GM19238 (cell line): ENCODE measurements at regions not wholly inside any gene's neighbourhood (a gene's known extent, or its start where the extent isn't known, plus 50 kb on each side); places are given as distances from the start of the nearest gene placed in this dataset.
"Not testable (repeated sequence)": the region's sequence is repeated elsewhere in the genome, so short reads cannot be mapped to it uniquely, and the experiment has no call there.

Experiments
- DNase-seq: peaks from one replicate; pipeline ENCODE4 v3.0.0; 2011; ENCODE audit warnings: low spot score; ENCODE audit not compliant: insufficient read length

GRCh38 chr1:208344202-208344857 is 100.1 kb upstream of the PLXNA2 start:
- DNase-seq, result no peak

- DNase-seq, result no peak
Observed at GRCh38 chr1:208347191-208347590, 103.0 kb upstream of the PLXNA2 start.

DNA sequence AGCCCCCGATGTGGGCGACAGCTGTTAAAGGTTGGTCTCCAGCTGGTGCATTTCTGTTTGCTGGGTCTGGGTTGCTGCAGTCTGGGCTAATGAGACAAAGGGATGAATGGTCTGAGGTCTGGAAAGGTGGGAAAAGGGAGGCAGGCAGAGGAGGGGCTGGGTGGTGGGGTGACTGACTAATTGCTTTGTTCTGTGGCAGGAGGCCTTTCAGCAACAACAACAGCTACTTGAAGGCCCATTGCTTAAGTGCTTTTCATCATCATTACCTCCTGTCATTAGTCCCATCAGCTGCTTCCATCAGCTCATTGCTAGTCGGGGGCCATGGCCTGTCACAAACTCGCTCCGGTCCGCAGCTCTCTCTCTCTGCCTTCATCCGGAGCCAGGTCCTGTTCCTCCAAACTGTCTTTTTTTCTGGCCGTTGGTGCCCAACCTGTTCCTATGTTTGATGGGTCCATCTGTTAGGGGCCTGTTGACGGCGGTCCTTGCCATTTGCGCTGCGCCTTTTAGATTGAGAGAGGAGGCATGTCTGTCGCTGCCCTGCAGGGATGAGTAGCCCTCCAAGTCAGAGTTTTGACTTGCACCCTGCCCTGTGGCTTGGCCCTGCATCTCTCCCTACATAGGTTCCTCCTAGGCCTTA is 105.6 kb upstream of the PLXNA2 start:
- no peak for DNase-seq

DNA sequence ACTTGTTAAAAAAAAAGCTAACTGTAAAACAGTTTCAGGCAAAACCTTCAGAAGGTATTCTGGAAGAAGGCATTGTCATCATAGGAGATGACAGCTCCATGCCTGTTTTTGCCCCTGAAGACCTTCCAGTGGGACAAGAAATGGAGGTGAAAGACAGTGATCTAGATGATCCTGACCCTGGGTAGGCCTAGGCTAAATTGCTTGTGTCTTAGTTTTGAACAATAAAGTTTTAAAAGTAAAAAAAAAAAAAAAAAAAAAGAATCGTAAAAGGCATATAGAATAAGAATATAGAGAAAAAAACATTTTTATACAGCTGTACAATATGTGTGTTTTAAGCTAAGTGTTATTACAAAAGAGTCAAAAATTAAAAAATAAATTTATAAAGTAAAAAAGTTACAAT is 106.6 kb upstream of the PLXNA2 start:
- DNase-seq, result no peak

GRCh38 chr1:208351838-208352237 is 107.7 kb upstream of the PLXNA2 start:
- no peak for DNase-seq

DNA sequence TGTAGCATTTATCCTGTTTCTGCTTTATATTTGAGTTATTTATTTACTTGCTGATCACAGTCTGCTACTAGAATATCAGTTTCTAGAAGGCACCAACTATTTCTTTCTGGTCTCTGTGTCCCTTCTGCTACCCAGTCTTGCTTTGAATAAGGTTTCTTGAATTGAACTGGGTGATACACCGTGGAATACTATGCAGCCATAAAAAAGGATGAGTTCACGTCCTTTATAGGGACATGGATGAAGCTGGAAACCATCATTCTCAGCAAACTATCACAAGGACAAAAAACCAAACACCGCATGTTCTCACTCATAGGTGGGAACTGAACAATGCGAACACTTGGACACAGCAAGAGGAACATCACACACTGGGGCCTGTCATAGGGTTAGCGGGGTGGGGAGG is 109.6 kb upstream of the PLXNA2 start:
- DNase-seq, result not testable (repeated sequence)

GRCh38 chr1:208357644-208358507 is 113.7 kb upstream of the PLXNA2 start:
- no peak for DNase-seq

GRCh38 chr1:208358651-208359050 is 114.5 kb upstream of the PLXNA2 start:
- DNase-seq, result no peak

DNA sequence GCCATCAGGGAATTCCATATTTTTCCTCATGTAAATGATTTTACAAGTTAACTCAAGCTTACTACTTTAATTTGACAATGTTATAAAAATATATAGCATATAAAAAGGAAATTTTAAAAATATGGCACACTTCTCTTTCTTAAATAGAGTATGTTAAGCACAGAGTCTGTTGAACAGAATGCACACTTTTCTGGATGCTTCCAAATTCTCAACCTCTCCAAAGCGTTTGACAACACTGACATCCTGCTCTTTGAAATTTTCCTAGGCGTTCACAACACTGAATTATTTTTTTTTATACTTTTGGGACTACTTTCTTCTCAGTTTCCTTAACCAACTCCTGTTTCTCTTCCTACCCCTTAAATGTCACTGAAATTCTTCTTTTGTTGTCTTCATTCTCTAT is 117.8 kb upstream of the PLXNA2 start:
- DNase-seq, result no peak

- no peak for DNase-seq
Observed at GRCh38 chr1:208366559-208366958, 122.4 kb upstream of the PLXNA2 start.

DNA sequence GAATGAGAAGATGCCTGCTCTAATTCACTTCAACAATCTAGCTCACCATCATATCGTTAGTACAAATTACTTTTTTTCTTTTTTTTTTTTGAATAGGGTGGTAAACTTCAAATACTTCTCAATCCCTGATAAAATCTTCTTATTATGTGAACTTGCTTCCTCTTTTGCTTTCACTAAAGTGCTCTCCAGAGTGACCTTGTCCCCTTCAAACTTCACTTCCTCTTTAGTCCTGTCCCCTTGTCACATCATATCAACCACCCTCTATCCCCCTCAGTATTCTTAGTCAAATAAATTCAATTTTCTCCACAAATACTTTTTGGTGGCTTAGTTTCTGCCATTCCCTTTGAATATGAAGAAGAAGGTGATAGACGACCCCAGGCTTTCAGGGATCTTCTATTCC is 124.9 kb upstream of the PLXNA2 start:
- no peak for DNase-seq

DNA sequence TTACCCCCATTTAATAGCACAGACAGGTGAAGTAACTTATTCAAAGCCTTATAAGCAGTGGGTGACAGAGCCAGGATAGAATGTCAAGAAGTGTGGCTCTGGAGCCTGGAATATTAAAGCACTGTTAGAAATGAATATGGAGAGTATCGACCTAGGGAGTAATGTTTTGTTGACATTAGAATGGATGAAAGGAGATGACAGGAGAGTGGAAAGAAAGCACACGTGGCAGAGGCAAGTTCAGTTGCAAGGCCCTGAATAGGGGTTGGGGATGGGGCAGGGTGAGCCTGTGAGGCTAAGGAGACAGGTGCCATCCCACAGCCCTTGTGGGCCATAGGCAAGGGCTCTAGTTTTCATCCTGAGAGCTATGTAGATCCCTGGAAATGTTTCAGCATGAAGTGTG is 125.5 kb upstream of the PLXNA2 start:
- DNase-seq, result no peak

GRCh38 chr1:208374391-208374941 is 130.3 kb upstream of the PLXNA2 start:
- DNase-seq, result no peak

DNA sequence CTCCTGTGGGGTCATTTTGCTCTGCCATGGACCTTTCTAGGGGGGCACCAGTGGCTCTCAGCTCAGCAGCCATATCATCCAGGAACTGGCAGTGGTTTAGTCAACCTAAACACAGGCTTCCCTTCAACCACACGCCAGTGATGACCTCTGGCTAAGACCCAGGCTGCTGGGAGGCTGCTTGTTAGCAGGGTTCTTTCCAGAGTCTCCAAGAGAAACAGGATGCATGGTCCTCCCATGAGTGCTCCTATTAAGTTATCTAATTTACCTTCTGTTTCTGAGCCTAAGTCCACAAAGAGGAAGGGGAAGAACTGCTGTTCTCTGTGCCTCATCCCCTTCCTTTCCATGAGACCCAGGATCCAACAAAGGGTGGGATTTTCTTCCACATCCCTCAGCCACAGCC is 137.3 kb upstream of the PLXNA2 start:
- no peak for DNase-seq

GRCh38 chr1:208387908-208388811 is 144.0 kb upstream of the PLXNA2 start:
- DNase-seq, result no peak

DNA sequence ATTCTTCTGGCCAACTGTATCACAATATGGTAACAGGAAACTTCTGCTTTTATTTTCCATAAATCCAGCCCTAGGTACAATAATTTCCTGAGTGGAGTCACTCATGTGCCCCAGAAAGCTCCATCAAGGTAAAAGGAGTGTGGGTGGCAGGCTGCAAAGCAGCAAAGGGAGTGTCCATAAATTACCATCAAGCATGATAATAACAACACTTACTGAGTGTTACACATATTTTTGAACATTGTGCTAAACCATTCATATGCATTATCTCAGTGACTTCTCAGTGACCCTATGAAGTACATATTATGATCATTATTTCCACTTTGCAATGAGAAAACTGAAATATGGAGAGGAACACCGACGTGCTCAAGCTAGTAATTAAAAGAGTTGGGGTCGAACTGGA is 149.2 kb upstream of the PLXNA2 start:
- no peak for DNase-seq

DNA sequence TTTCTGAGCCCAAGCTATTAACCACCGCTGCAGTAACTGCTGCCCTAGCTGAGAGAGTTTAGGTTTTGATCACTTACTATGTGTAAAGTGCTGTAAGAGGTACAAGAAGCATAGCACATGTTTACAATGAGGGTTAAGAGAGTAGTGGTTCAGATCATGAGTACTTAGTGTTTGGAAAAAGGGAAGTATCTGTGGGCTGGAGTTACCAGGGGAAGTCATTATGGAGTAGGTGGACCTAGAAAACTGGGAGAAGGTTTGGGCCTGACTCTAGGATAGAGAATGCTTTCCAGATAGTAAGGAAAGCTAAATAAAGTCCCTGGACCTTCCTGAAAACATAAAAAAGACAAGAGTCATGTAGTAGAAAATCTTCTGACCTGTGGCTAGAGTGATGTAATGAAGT is 149.6 kb upstream of the PLXNA2 start:
- DNase-seq, result no peak

DNA sequence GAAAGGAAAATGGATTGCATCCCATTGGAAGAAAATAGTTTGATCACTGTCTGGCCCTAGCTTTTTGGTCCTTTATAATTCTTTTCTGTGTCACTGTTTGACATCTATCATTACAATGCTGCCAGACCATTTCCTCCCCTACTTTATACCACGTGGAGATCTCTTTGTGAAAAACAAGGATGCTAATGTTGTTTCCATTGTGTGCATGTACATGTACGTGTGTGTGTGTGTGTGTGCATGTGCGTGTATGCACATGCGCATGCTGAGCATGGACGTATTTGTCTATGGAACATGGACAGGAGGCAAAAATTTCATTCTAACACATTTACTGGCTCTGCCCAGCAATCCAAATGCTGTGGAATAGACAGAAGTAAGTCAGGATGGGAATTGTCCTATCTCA is 153.1 kb upstream of the PLXNA2 start:
- DNase-seq, result no peak

DNA sequence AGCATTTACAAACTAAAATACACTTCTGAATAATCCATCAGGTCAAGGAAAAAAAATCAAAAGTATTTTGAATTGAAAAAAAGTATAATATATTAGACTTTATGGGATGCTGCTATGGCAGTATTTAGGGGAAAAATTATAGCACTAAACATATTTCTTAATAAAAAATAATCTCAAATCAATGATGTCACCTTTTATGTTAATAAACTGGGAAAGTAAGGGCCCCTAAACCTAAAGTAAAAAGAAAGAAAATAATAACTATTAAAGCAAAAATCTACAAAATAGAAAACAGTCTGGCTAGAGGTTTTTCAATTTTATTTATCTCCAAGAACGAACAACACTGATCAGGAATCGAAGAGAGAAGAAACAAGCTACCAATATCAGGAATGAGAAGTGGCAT is 160.8 kb upstream of the PLXNA2 start:
- DNase-seq, result no peak

- no peak for DNase-seq
Observed at GRCh38 chr1:208409176-208409575, 165.0 kb upstream of the PLXNA2 start.

GRCh38 chr1:208410409-208410808 is 166.2 kb upstream of the PLXNA2 start:
- no peak for DNase-seq
